Right lobe of liver (tissue), 6 donors: ENCODE measurements at regions not wholly inside any gene's neighbourhood (a gene's known extent, or its start where the extent isn't known, plus 50 kb on each side); places are given as distances from the start of the nearest gene placed in this dataset.
A peak's percentile ranks its signal among the peaks of the same experiment; 100 is the strongest.

Experiments
- ATAC-seq, 4 donors: fragments of 200-7000 bp; cut with Tn5 transposase; one replicate each; pipeline ENCODE4 v1.9.1; 2020; ENCODE audit warnings: mild to moderate bottlenecking in 4 of 4, moderate library complexity in 4 of 4
- DNase-seq, 3 donors: peaks; one replicate each; pipeline ENCODE4 v3.0.0-alpha.2; 2020
- H3K27ac ChIP-seq, 3 donors: fragments of 200-600 bp; one replicate each; pipeline ENCODE4 v1.8.0; 2022
- H3K27me3 ChIP-seq, 2 donors: fragments of 200-600 bp; one replicate each; pipeline ENCODE4 v1.8.0; 2022
- H3K36me3 ChIP-seq, 4 donors: fragments of 200-600 bp; sonication (generic) in 1 of 4; one replicate each; pipeline versions ENCODE4 v1.5.1 to v1.8.0; 2017 to 2022; ENCODE audit warnings: control low read depth in 1 of 4
- H3K4me1 ChIP-seq, 4 donors: fragments of 200-600 bp; sonication (generic) in 1 of 4; one replicate each; pipeline versions ENCODE4 v1.5.1 to v1.8.0; 2017 to 2022; ENCODE audit warnings: control low read depth in 1 of 4
- H3K4me3 ChIP-seq, 3 donors: fragments of 200-600 bp; one replicate each; pipeline ENCODE4 v1.8.0; 2022
- H3K9me3 ChIP-seq, 4 donors: fragments of 200-600 bp; sonication (generic) in 1 of 4; one replicate each; pipeline versions ENCODE4 v1.5.1 to v1.8.0; 2017 to 2022; ENCODE audit warnings: control low read depth in 1 of 4
- CTCF ChIP-seq, 4 donors: fragments of 200-600 bp in 3 of 4; fragments of 450-650 bp in 1 of 4; IDR thresholded peaks; one replicate each; pipeline versions ENCODE4 v1.5.1 to v1.8.0; 2016 to 2022; ENCODE audit warnings: antibody characterized with exemption in 4 of 4, mild to moderate bottlenecking in 2 of 4
- POLR2A ChIP-seq: fragments of 450-650 bp; IDR thresholded peaks from one replicate; pipeline ENCODE4 v1.6.1; 2017; ENCODE audit warnings: antibody characterized with exemption, mild to moderate bottlenecking
- WGBS: methylation state at CpG from one replicate; pipeline ENCODE4 v1.1.6; 2018; ENCODE audit warnings: low coverage, low lambda C conversion rate; ENCODE audit not compliant: insufficient coverage; ENCODE audit errors: missing lambda C conversion rate; 5-methylcytosine and 5-hydroxymethylcytosine counted together
- intact Hi-C, 2 donors: fragments of 100-400 bp; cut with DNase I; formaldehyde crosslinking; loops; one replicate each; pipeline versions ENCODE4 v1.11.2 to v1.14.1; 2022
- donor health status: DM: no; HTN: yes; CAD: no.
- donor health status: DM: no; HTN: no; CAD: no.
- donor health status: DM: no; HTN: no; CAD: no.
- donor health status: DM: no; HTN: yes; CAD: no.
- donor health status: DM: no; HTN: yes; CAD: no.

GRCh38 chr9:20250791-20251190 is 371.5 kb downstream of the MLLT3 start:
- TF ChIP-seq POLR2A (no peak), CTCF (IDR thresholded peaks at IDR 0.05) (no peak)
- ATAC-seq = no peak
- Histone ChIP-seq H3K4me3 (no peak overlapping the region), H3K4me1 (no peaks in the 10 kb centered on the region), H3K36me3 (no peaks in the 10 kb centered on the region), H3K27ac (no peak overlapping the region), H3K9me3 (no peaks in the 10 kb centered on the region), H3K27me3 (no peaks in the 10 kb centered on the region)
- intact Hi-C loops = no loop called here
- WGBS = 58% methylated on average over 6 of the region's 6 CpGs
- no peak for DNase-seq

- no peaks in the 10 kb centered on the region for H3K4me1 ChIP-seq
- no peaks in the 10 kb centered on the region for H3K27me3 ChIP-seq
- no peak overlapping the region for H3K27ac ChIP-seq
- no peaks in the 10 kb centered on the region for H3K36me3 ChIP-seq
- intact Hi-C loops = no loop called here
- ATAC-seq = no peak
- TF ChIP-seq POLR2A (no peak), CTCF (IDR thresholded peaks at IDR 0.05) (no peak)
- H3K4me3 ChIP-seq = no peak overlapping the region
- DNase-seq = no peak
- H3K9me3 ChIP-seq = no peaks in the 10 kb centered on the region
- WGBS = 100% methylated on average over 1 of the region's 6 CpGs
Observed at GRCh38 chr9:20244271-20244670, 378.0 kb downstream of the MLLT3 start.

- 38% methylated on average over 5 of the region's 6 CpGs for WGBS
- Histone ChIP-seq H3K9me3 (no peaks in the 10 kb centered on the region), H3K4me3 (no peak overlapping the region), H3K36me3 (no peaks in the 10 kb centered on the region), H3K4me1 (no peaks in the 10 kb centered on the region), H3K27me3 (no peaks in the 10 kb centered on the region), H3K27ac (no peak overlapping the region)
- intact Hi-C loops = no loop called here
- TF ChIP-seq CTCF (IDR thresholded peaks at IDR 0.05) (no peak), POLR2A (no peak)
- DNase-seq = no peak
- ATAC-seq = no peak
Observed at GRCh38 chr9:20243841-20244240, 378.5 kb downstream of the MLLT3 start.

- intact Hi-C loops = no loop called here
- no peak for DNase-seq
- TF ChIP-seq POLR2A = no peak
- TF ChIP-seq CTCF (IDR thresholded peaks at IDR 0.05) = no peak
- WGBS = 23% methylated on average over 9 of the region's 10 CpGs
- Histone ChIP-seq H3K36me3 (no peaks in the 10 kb centered on the region), H3K27ac (no peak overlapping the region), H3K4me3 (no peak overlapping the region), H3K9me3 (no peaks in the 10 kb centered on the region), H3K27me3 (no peaks in the 10 kb centered on the region), H3K4me1 (no peaks in the 10 kb centered on the region)
- peak in 2 of 4 donors; percentile 16 to 20 for ATAC-seq
Observed at GRCh38 chr9:20242510-20243189, 379.6 kb downstream of the MLLT3 start.

- TF ChIP-seq CTCF (IDR thresholded peaks at IDR 0.05) = no peak
- TF ChIP-seq POLR2A = no peak
- H3K27ac ChIP-seq = no peak overlapping the region
- no peaks in the 10 kb centered on the region for H3K9me3 ChIP-seq
- no peaks in the 10 kb centered on the region for H3K4me1 ChIP-seq
- intact Hi-C loops = no loop called here
- DNase-seq (no peak), ATAC-seq (no peak)
- H3K4me3 ChIP-seq = no peak overlapping the region
- H3K27me3 ChIP-seq = no peaks in the 10 kb centered on the region
- no peaks in the 10 kb centered on the region for H3K36me3 ChIP-seq
- 80% methylated on average over 2 of the region's 2 CpGs for WGBS
Observed at GRCh38 chr9:20240498-20240897, 381.8 kb downstream of the MLLT3 start.
